H9 (cell line): ENCODE measurements at regions not wholly inside any gene's neighbourhood (a gene's known extent, or its start where the extent isn't known, plus 50 kb on each side); places are given as distances from the start of the nearest gene placed in this dataset.

ENCODE experiments used
- DNase-seq: peaks from one replicate; pipeline ENCODE4 v3.0.0-alpha.2; 2017
- H2AFZ ChIP-seq: one replicate; pipeline ENCODE4 v1.6.1; 2013; ENCODE audit warnings: mild to moderate bottlenecking, low read length, control low read depth, moderate library complexity
- H2AK5ac ChIP-seq: 2 replicates; pipeline ENCODE4 v1.6.1; 2013; ENCODE audit warnings: low read length, control low read depth, mixed read lengths; ENCODE audit not compliant: insufficient read length
- H2BK120ac ChIP-seq: one replicate; pipeline ENCODE4 v1.6.1; 2013; ENCODE audit warnings: low read depth, mild to moderate bottlenecking, low read length, control low read depth, inconsistent platforms; ENCODE audit not compliant: poor library complexity, severe bottlenecking
- H2BK12ac ChIP-seq: 2 replicates; pipeline ENCODE4 v1.6.1; 2013; ENCODE audit warnings: low read length, control low read depth, mixed read lengths, low read depth; ENCODE audit not compliant: insufficient read length
- H2BK15ac ChIP-seq: 2 replicates; pipeline ENCODE4 v1.6.1; 2013; ENCODE audit warnings: low read depth, low read length, control low read depth
- H2BK20ac ChIP-seq: one replicate; pipeline ENCODE4 v1.6.1; 2013; ENCODE audit warnings: low read depth, mild to moderate bottlenecking, low read length, control low read depth, inconsistent platforms; ENCODE audit not compliant: poor library complexity, severe bottlenecking
- H2BK5ac ChIP-seq: 2 replicates; pipeline ENCODE4 v1.6.1; 2013; ENCODE audit warnings: low read length, control low read depth, mixed read lengths; ENCODE audit not compliant: insufficient read length
- H3K14ac ChIP-seq: 2 replicates; pipeline ENCODE4 v1.6.1; 2013; ENCODE audit warnings: low read length, control low read depth; ENCODE audit not compliant: insufficient read depth
- H3K18ac ChIP-seq: 2 replicates; pipeline ENCODE4 v1.6.1; 2013; ENCODE audit warnings: low read depth, mild to moderate bottlenecking, mixed read lengths, low read length, control low read depth; ENCODE audit not compliant: insufficient read length
- H3K23ac ChIP-seq: 2 replicates; pipeline ENCODE4 v1.6.1; 2013; ENCODE audit warnings: low read length, control low read depth, mixed read lengths, low read depth; ENCODE audit not compliant: insufficient read length
- H3K23me2 ChIP-seq: 2 replicates; pipeline ENCODE4 v1.6.1; 2013; ENCODE audit warnings: low read depth, mild to moderate bottlenecking, mixed read lengths, low read length, control low read depth; ENCODE audit not compliant: insufficient read length, poor library complexity, severe bottlenecking
- H3K27ac ChIP-seq: 2 replicates; pipeline ENCODE4 v1.5.1; 2013; ENCODE audit warnings: low read length, control low read depth, mixed read lengths, low read depth; ENCODE audit not compliant: insufficient read length
- H3K27me3 ChIP-seq: 2 replicates; pipeline ENCODE4 v1.6.1; 2013; ENCODE audit warnings: low read length, control low read depth, inconsistent platforms; ENCODE audit not compliant: insufficient read depth
- H3K4ac ChIP-seq: 2 replicates; pipeline ENCODE4 v1.6.1; 2013; ENCODE audit warnings: low read depth, mild to moderate bottlenecking, control low read depth, inconsistent platforms, low read length, moderate library complexity
- H3K4me1 ChIP-seq: 2 replicates; pipeline ENCODE4 v1.6.1; 2013; ENCODE audit warnings: low read length, control low read depth, inconsistent platforms; ENCODE audit not compliant: insufficient read depth
- H3K4me2 ChIP-seq: 2 replicates; pipeline ENCODE4 v1.6.1; 2013; ENCODE audit warnings: low read length, control low read depth, mixed read lengths; ENCODE audit not compliant: insufficient read length, insufficient read depth
- H3K56ac ChIP-seq: 2 replicates; pipeline ENCODE4 v1.6.1; 2013; ENCODE audit warnings: low read depth, mild to moderate bottlenecking, mixed read lengths, low read length, control low read depth; ENCODE audit not compliant: insufficient read length
- H3K79me1 ChIP-seq: 2 replicates; pipeline ENCODE4 v1.6.1; 2013; ENCODE audit warnings: low read depth, mild to moderate bottlenecking, moderate library complexity, low read length, control low read depth, inconsistent platforms; ENCODE audit not compliant: insufficient read depth, poor library complexity, severe bottlenecking
- H3K79me2 ChIP-seq: 2 replicates; pipeline ENCODE4 v1.6.1; 2013; ENCODE audit warnings: low read length, control low read depth, inconsistent platforms; ENCODE audit not compliant: insufficient read depth
- H3K9ac ChIP-seq: 2 replicates; pipeline ENCODE4 v1.6.1; 2013; ENCODE audit warnings: low read length, control low read depth, mixed read lengths; ENCODE audit not compliant: insufficient read length; ENCODE audit errors: extremely low read depth
- H3K9me3 ChIP-seq: one replicate; pipeline ENCODE4 v1.6.1; 2013; ENCODE audit warnings: low read depth, low read length, inconsistent platforms; ENCODE audit not compliant: control insufficient read depth
- H3T11ph ChIP-seq: one replicate; pipeline ENCODE4 v1.6.1; 2013; ENCODE audit warnings: mild to moderate bottlenecking, low read length, control low read depth, inconsistent platforms
- H4K20me1 ChIP-seq: one replicate; pipeline ENCODE4 v1.6.1; 2013; ENCODE audit not compliant: control insufficient read depth, insufficient read length, insufficient read depth
- H4K5ac ChIP-seq: 2 replicates; pipeline ENCODE4 v1.6.1; 2013; ENCODE audit warnings: low read depth, mild to moderate bottlenecking, mixed read lengths, low read length, control low read depth; ENCODE audit not compliant: insufficient read length
- H4K8ac ChIP-seq: replicated peaks from 2 replicates; pipeline ENCODE4 v1.6.1; 2013; ENCODE audit warnings: low read length, control low read depth, mixed read lengths, low read depth; ENCODE audit not compliant: insufficient read length
- H4K91ac ChIP-seq: 2 replicates; pipeline ENCODE4 v1.6.1; 2013; ENCODE audit warnings: low read depth, mild to moderate bottlenecking, moderate library complexity, mixed read lengths, low read length, control low read depth; ENCODE audit not compliant: insufficient read length
- H3K27ac Mint-ChIP-seq, 3 experiments: 2 replicates in 2 of 3; 3 replicates in 1 of 3; pipeline ENCODE4 v1.8.0; 2020 to 2021; ENCODE audit warnings: mixed read lengths in 3 of 3, mild to moderate bottlenecking in 1 of 3, moderate library complexity in 1 of 3
- H3K27me3 Mint-ChIP-seq: 2 replicates; pipeline ENCODE4 v1.8.0; 2021; ENCODE audit warnings: low read depth, mild to moderate bottlenecking, moderate library complexity, mixed read lengths
- H3K36me3 Mint-ChIP-seq, 3 experiments: 2 replicates in 2 of 3; 3 replicates in 1 of 3; pipeline ENCODE4 v1.8.0; 2020 to 2021; ENCODE audit warnings: low read depth in 3 of 3, mixed read lengths in 3 of 3; ENCODE audit not compliant: insufficient read depth in 1 of 3
- H3K4me1 Mint-ChIP-seq, 2 experiments: 2 replicates each; pipeline ENCODE4 v1.8.0; 2020; ENCODE audit warnings: mixed read lengths in 2 of 2
- H3K4me3 Mint-ChIP-seq, 2 experiments: 2 replicates in 1 of 2; 3 replicates in 1 of 2; pipeline ENCODE4 v1.8.0; 2020 to 2021; ENCODE audit warnings: mild to moderate bottlenecking in 2 of 2, mixed read lengths in 2 of 2, moderate library complexity in 1 of 2
- H3K9me3 Mint-ChIP-seq, 2 experiments: 2 replicates in 1 of 2; 3 replicates in 1 of 2; pipeline ENCODE4 v1.8.0; 2020; ENCODE audit warnings: mild to moderate bottlenecking in 2 of 2, mixed read lengths in 2 of 2, moderate library complexity in 1 of 2
- CTCF ChIP-seq: fragments of 200-600 bp; sonication (generic); conservative IDR thresholded peaks from 3 replicates; pipeline ENCODE4 v1.8.0; 2021; ENCODE audit warnings: antibody characterized with exemption, mild to moderate bottlenecking
- WGBS: extraction: QIAGEN DNeasy Blood & Tissue Kit; methylation state at CpG from one replicate; pipeline ENCODE4 v1.1.7; 2013; ENCODE audit warnings: missing lambda C conversion rate, low lambda C conversion rate, mixed read lengths; ENCODE audit not compliant: insufficient read length; ENCODE audit errors: extremely low coverage; 5-methylcytosine and 5-hydroxymethylcytosine counted together

GRCh38 chr15:94110476-94111130, 120.8 kb upstream of the MCTP2 start:
- H3K23ac ChIP-seq, result no peak overlapping the region
- H3K27ac ChIP-seq, result no peak overlapping the region
- no peak overlapping the region for H3K14ac ChIP-seq
- DNase-seq, result no peak
- H4K20me1 ChIP-seq, result no peaks in the 10 kb centered on the region
- no peak overlapping the region for H3K18ac ChIP-seq
- Mint-ChIP-seq H3K27me3 (no peaks in the 10 kb centered on the region; the same call in 1 of the 2 replicates), H3K4me3 (no peak overlapping the region), H3K4me1 (peaks cover 10 to 20% of the 10 kb centered on the region in 2 experiments), H3K36me3 (no peaks in the 10 kb centered on the region), H3K9me3 (no peaks in the 10 kb centered on the region; a peak in 1 of 5 replicates), H3K27ac (no peak overlapping the region)
- H2BK15ac ChIP-seq, result no peak overlapping the region
- H3K9ac ChIP-seq, result no peak overlapping the region
- H2AFZ ChIP-seq, result no peak overlapping the region
- no peak for TF ChIP-seq CTCF
- H3T11ph ChIP-seq, result no peak overlapping the region
- H3K79me1 ChIP-seq, result no peaks in the 10 kb centered on the region
- no peak overlapping the region for H3K4me2 ChIP-seq
- H3K79me2 ChIP-seq, result no peaks in the 10 kb centered on the region
- no peak overlapping the region for H2BK20ac ChIP-seq
- H2AK5ac ChIP-seq, result no peak overlapping the region
- no peak overlapping the region for H3K4ac ChIP-seq
- H4K8ac ChIP-seq, result no peak overlapping the region
- no CpG with 5 or more reads among the region's 2 CpGs for WGBS
- H4K91ac ChIP-seq, result no peak overlapping the region
- no peak overlapping the region for H2BK5ac ChIP-seq
- no peaks in the 10 kb centered on the region; the same call in 1 of the 2 replicates for H3K4me1 ChIP-seq
- no peaks in the 10 kb centered on the region for H3K23me2 ChIP-seq
- H3K27me3 ChIP-seq, result no peaks in the 10 kb centered on the region
- H2BK12ac ChIP-seq, result no peak overlapping the region
- H2BK120ac ChIP-seq, result no peak overlapping the region
- no peak overlapping the region for H3K56ac ChIP-seq
- H4K5ac ChIP-seq, result no peak overlapping the region
- no peaks in the 10 kb centered on the region for H3K9me3 ChIP-seq
